GM12873 (cell line): ENCODE measurements at regions not wholly inside any gene's neighbourhood (a gene's known extent, or its start where the extent isn't known, plus 50 kb on each side); places are given as distances from the start of the nearest gene placed in this dataset.

Experiments used
- TF ChIP-seq, protein P1 (sequence below): IDR thresholded peaks from 2 replicates; pipeline ENCODE4 v1.5.1; 2012; ENCODE audit warnings: low read depth, mild to moderate bottlenecking, moderate library complexity, low read length, control low read depth; ENCODE audit not compliant: insufficient read depth; ENCODE audit errors: missing control alignments

GRCh38 chr16:7853197-7853596 lies 520.6 kb downstream of the RBFOX1 start:
- TF ChIP-seq, protein P1, sequence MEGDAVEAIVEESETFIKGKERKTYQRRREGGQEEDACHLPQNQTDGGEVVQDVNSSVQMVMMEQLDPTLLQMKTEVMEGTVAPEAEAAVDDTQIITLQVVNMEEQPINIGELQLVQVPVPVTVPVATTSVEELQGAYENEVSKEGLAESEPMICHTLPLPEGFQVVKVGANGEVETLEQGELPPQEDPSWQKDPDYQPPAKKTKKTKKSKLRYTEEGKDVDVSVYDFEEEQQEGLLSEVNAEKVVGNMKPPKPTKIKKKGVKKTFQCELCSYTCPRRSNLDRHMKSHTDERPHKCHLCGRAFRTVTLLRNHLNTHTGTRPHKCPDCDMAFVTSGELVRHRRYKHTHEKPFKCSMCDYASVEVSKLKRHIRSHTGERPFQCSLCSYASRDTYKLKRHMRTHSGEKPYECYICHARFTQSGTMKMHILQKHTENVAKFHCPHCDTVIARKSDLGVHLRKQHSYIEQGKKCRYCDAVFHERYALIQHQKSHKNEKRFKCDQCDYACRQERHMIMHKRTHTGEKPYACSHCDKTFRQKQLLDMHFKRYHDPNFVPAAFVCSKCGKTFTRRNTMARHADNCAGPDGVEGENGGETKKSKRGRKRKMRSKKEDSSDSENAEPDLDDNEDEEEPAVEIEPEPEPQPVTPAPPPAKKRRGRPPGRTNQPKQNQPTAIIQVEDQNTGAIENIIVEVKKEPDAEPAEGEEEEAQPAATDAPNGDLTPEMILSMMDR, result no peak

GRCh38 chr16:7849841-7850240 lies 517.2 kb downstream of the RBFOX1 start:
- TF ChIP-seq, protein P1, result no peak

DNA sequence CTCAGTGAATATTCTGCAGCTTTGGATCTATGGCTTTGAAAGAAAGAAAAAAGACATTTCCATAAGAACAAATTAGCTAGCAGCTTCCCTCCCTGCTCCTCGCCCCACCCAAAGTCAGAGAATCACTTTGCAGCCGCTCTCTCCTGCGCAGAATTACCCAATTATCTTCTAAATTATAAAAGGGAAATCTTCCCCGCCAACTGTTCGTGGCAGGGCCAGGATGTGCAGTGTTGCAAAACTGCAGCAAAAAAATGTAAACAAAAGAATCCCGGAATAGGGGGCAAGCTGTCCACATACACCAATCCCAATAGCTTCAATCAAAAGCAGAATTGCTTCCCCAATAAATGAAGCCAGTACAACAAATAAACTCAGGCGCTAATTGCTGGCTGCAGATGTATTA lies 510.6 kb downstream of the RBFOX1 start:
- TF ChIP-seq, protein P1, result no peak

DNA sequence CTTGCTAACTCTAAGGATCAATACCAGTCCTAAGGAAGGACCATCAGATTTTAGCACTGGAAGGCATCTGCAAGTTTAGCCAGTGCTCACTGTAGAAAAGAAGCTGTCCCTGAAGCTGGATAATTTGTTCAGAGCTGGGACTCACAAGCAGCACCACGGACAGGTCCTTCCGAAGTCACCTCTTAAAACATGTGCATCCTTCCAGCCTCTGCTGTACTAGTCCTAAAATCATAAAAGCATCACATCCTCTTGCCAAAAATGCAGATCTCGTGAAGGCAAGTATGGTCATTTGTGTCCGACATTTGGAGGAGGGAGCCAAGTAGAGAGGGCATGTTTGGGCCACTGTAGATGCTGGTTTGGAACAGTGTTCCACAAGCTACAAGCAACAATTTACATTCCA lies 506.9 kb downstream of the RBFOX1 start:
- TF ChIP-seq, protein P1, result no peak

GRCh38 chr16:7834771-7835431 lies 502.3 kb downstream of the RBFOX1 start:
- TF ChIP-seq, protein P1, result no peak

DNA sequence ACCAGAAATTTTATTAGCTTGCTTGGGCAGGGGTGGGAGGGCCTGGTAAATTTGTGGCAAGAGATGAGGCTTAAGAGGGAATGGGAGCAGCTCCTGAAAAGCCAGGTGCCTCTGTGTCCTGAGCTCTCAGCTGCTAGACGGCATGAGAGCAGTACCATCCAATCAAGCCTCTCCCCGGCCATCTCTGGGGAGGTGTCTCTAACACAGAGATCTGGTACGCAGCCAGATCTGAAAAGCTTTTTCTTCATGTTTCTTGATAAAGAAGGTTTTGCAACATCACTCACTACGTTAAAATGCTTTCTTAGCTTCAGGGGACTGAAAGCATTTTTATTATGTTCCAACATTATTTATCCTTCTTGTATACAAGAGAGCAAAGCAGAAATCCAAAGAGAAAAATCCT lies 488.2 kb downstream of the RBFOX1 start:
- TF ChIP-seq, protein P1, result no peak

DNA sequence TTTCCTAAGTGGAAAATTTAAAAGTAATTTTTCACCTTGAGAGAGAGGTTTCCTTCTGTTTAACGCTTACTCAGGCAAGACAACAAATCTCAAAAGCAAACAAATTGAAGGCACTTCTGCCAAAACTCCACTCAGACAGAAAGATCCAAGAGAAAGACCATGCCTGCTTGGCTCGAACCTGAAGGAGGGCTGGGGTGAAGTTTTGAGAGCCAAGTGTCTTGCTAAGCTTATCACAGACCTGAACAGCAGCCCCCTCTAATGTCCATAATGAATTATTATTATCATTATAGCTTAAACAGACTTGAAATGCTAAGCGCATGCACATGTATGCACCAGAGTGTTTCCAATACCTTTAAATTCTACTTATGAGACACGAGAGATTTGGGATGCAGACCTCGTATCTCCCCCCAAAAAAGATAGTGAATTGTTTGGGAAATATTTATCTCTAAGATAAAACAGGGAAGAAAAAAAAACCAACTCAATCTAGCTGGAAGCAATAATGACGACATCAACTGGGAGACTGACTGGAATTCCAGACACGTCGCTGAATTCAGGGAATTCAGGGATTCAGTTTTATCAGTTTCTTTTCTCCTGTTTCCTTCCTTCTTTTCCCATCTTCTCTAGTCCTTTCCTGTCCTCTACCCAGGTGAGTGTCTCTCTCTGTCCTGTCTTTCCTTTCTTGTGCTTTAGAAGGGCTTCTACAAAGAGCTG lies 473.2 kb downstream of the RBFOX1 start:
- TF ChIP-seq, protein P1, result no peak
